IMR-90 (cell line): ENCODE measurements at regions not wholly inside any gene's neighbourhood (a gene's known extent, or its start where the extent isn't known, plus 50 kb on each side); places are given as distances from the start of the nearest gene placed in this dataset.

Source experiments
- ATAC-seq: fragments of 200-7000 bp; cut with Tn5 transposase; 2 replicates; pipeline ENCODE4 v1.9.1; 2020; ENCODE audit warnings: low read depth, mild to moderate bottlenecking, moderate library complexity
- BruUV-seq: library from RNA; stranded (reverse); fragments of 400-500 nt; replicated peaks from 2 replicates; lab custom pipeline; 2021; lab: Mats Ljungman, UMichigan
- CTCF ChIA-PET: fragments of 300-600 bp; formaldehyde crosslinking; extraction: SDS; loops from one replicate; lab custom pipeline; 2021; ENCODE audit warnings: antibody characterized with exemption; lab: Yijun Ruan, JAX
- POLR2A ChIA-PET: fragments of 300-600 bp; sonication (Branson Sonifier 250); formaldehyde crosslinking; loops from one replicate; lab custom pipeline; 2022; ENCODE audit warnings: antibody characterized with exemption; ENCODE audit not compliant: unreplicated experiment; lab: Charles Lee
- DNase-seq: peaks from one replicate; pipeline ENCODE4 v3.0.0; 2013
- H2AFZ ChIP-seq: replicated peaks from 2 replicates; pipeline ENCODE3; 2013; ENCODE audit warnings: low read length, mild to moderate bottlenecking; ENCODE audit not compliant: poor library complexity
- H2AK5ac ChIP-seq: 2 replicates; pipeline ENCODE4 v1.6.1; 2013; ENCODE audit warnings: low read depth, low read length, inconsistent platforms
- H2AK9ac ChIP-seq: replicated peaks from 2 replicates; pipeline ENCODE3; 2013; ENCODE audit warnings: mild to moderate bottlenecking, low read depth, low read length, moderate library complexity; ENCODE audit not compliant: poor library complexity
- H2BK120ac ChIP-seq: 2 replicates; pipeline ENCODE4 v1.6.1; 2013; ENCODE audit warnings: low read depth, low read length, inconsistent platforms
- H2BK15ac ChIP-seq: 3 replicates; pipeline ENCODE4 v1.6.1; 2013; ENCODE audit warnings: low read depth, low read length, inconsistent platforms
- H2BK20ac ChIP-seq: 2 replicates; pipeline ENCODE4 v1.6.1; 2013; ENCODE audit warnings: low read depth, mild to moderate bottlenecking, inconsistent platforms, low read length, moderate library complexity
- H2BK5ac ChIP-seq: 2 replicates; pipeline ENCODE4 v1.6.1; 2013; ENCODE audit warnings: mild to moderate bottlenecking, low read depth, low read length, inconsistent platforms; ENCODE audit not compliant: poor library complexity, severe bottlenecking
- H3K14ac ChIP-seq: replicated peaks from 2 replicates; pipeline ENCODE4 v1.6.1; 2013; ENCODE audit warnings: low read depth, low read length, inconsistent platforms
- H3K18ac ChIP-seq: 2 replicates; pipeline ENCODE4 v1.6.1; 2013; ENCODE audit warnings: low read depth, low read length, control low read depth
- H3K23ac ChIP-seq: 2 replicates; pipeline ENCODE4 v1.6.1; 2013; ENCODE audit warnings: low read depth, low read length, inconsistent platforms
- H3K27ac ChIP-seq: 2 replicates; pipeline ENCODE4 v1.5.1; 2013; ENCODE audit warnings: mild to moderate bottlenecking, control low read depth, low read length; ENCODE audit not compliant: insufficient read depth
- H3K27me3 ChIP-seq: 2 replicates; pipeline ENCODE4 v1.6.1; 2013; ENCODE audit warnings: low read length; ENCODE audit not compliant: control insufficient read depth, insufficient read depth
- H3K36me3 ChIP-seq: 2 replicates; pipeline ENCODE4 v1.6.1; 2013; ENCODE audit warnings: low read length, mixed read lengths; ENCODE audit not compliant: control insufficient read depth, insufficient read depth
- H3K4ac ChIP-seq: 2 replicates; pipeline ENCODE4 v1.6.1; 2013; ENCODE audit warnings: low read depth, low read length, inconsistent platforms
- H3K4me1 ChIP-seq: 2 replicates; pipeline ENCODE4 v1.6.1; 2013; ENCODE audit warnings: low read length, mixed read lengths; ENCODE audit not compliant: control insufficient read depth, insufficient read depth
- H3K4me2 ChIP-seq: 2 replicates; pipeline ENCODE4 v1.6.1; 2013; ENCODE audit warnings: low read depth, mild to moderate bottlenecking, control low read depth, low read length, moderate library complexity
- H3K4me3 ChIP-seq: 2 replicates; pipeline ENCODE4 v1.5.1; 2013; ENCODE audit warnings: low read depth, mild to moderate bottlenecking, control low read depth, low read length, moderate library complexity; ENCODE audit not compliant: insufficient read depth
- H3K56ac ChIP-seq: 2 replicates; pipeline ENCODE4 v1.6.1; 2013; ENCODE audit warnings: low read length, inconsistent platforms; ENCODE audit not compliant: insufficient read depth; ENCODE audit errors: extremely low read depth
- H3K79me1 ChIP-seq, 2 experiments: 2 replicates each; pipeline ENCODE4 v1.6.1; 2013; ENCODE audit warnings: low read length in 2 of 2, inconsistent platforms in 1 of 2, low read depth in 1 of 2
- H3K9ac ChIP-seq: 2 replicates; pipeline ENCODE4 v1.6.1; 2013; ENCODE audit warnings: low read depth, low read length, control low read depth
- H3K9me1 ChIP-seq: 2 replicates; pipeline ENCODE4 v1.6.1; 2013; ENCODE audit warnings: low read length, inconsistent platforms; ENCODE audit not compliant: insufficient read depth
- H3K9me3 ChIP-seq: 2 replicates; pipeline ENCODE4 v1.6.1; 2013; ENCODE audit warnings: low read length; ENCODE audit not compliant: control insufficient read depth, insufficient read depth
- H4K20me1 ChIP-seq: 2 replicates; pipeline ENCODE4 v1.6.1; 2013; ENCODE audit warnings: low read length, inconsistent platforms; ENCODE audit not compliant: insufficient read depth
- H4K5ac ChIP-seq: 2 replicates; pipeline ENCODE4 v1.6.1; 2013; ENCODE audit warnings: mild to moderate bottlenecking, low read depth, low read length, control low read depth
- H4K8ac ChIP-seq, 2 experiments: 2 replicates each; pipeline ENCODE4 v1.6.1; 2013; ENCODE audit warnings: low read depth in 2 of 2, low read length in 2 of 2, control low read depth in 1 of 2, inconsistent platforms in 1 of 2
- H4K91ac ChIP-seq: 2 replicates; pipeline ENCODE4 v1.6.1; 2013; ENCODE audit warnings: low read depth, low read length, inconsistent platforms; ENCODE audit not compliant: insufficient read depth
- BHLHE40 ChIP-seq: fragments of 150-350 bp; IDR thresholded peaks from 2 replicates; pipeline ENCODE4 v1.6.1; 2016; ENCODE audit warnings: mild to moderate bottlenecking, low read depth, low read length
- CEBPB ChIP-seq: IDR thresholded peaks from 2 replicates; pipeline ENCODE4 v1.6.1; 2012; ENCODE audit warnings: low read depth, low read length, improper control_type of control experiment
- CHD1 ChIP-seq: IDR thresholded peaks from 2 replicates; pipeline ENCODE4 v1.6.1; 2012; ENCODE audit warnings: low read depth, low read length, improper control_type of control experiment
- CTCF ChIP-seq: conservative IDR thresholded peaks from 2 replicates; pipeline ENCODE4 v1.5.1; 2012; ENCODE audit warnings: mild to moderate bottlenecking, low read depth, low read length, improper control_type of control experiment
- ELK1 ChIP-seq: fragments of 150-350 bp; IDR thresholded peaks from 2 replicates; pipeline ENCODE4 v1.6.1; 2016; ENCODE audit warnings: low read depth, mild to moderate bottlenecking, low read length, moderate library complexity, borderline replicate concordance
- FOS ChIP-seq: fragments of 150-350 bp; IDR thresholded peaks from 2 replicates; pipeline ENCODE4 v1.6.1; 2016; ENCODE audit warnings: low read depth, low read length
- MAFK ChIP-seq: IDR thresholded peaks from 2 replicates; pipeline ENCODE4 v1.6.1; 2012; ENCODE audit warnings: low read depth, low read length, improper control_type of control experiment
- MAZ ChIP-seq: IDR thresholded peaks from 2 replicates; pipeline ENCODE4 v1.6.1; 2012; ENCODE audit warnings: low read depth, mild to moderate bottlenecking, low read length, improper control_type of control experiment, moderate library complexity, borderline replicate concordance
- MXI1 ChIP-seq: IDR thresholded peaks from 2 replicates; pipeline ENCODE4 v1.6.1; 2012; ENCODE audit warnings: low read depth, mild to moderate bottlenecking, low read length, moderate library complexity, borderline replicate concordance
- NFE2L2 ChIP-seq: fragments of 150-350 bp; IDR thresholded peaks from 2 replicates; pipeline ENCODE4 v1.6.1; 2016; ENCODE audit warnings: low read depth, mild to moderate bottlenecking, low read length
- POLR2A ChIP-seq: IDR thresholded peaks from 2 replicates; pipeline ENCODE4 v1.6.1; 2012; ENCODE audit warnings: mild to moderate bottlenecking, low read depth, low read length
- RAD21 ChIP-seq: IDR thresholded peaks from 2 replicates; pipeline ENCODE4 v1.6.1; 2012; ENCODE audit warnings: low read length, improper control_type of control experiment
- RCOR1 ChIP-seq: IDR thresholded peaks from 2 replicates; pipeline ENCODE4 v1.6.1; 2012; ENCODE audit warnings: mild to moderate bottlenecking, low read length, improper control_type of control experiment; ENCODE audit not compliant: insufficient replicate concordance
- RFX5 ChIP-seq: IDR thresholded peaks from 2 replicates; pipeline ENCODE4 v1.8.0; 2012; ENCODE audit warnings: low read depth, mild to moderate bottlenecking, low read length, moderate library complexity
- SMC3 ChIP-seq: fragments of 150-350 bp; IDR thresholded peaks from 2 replicates; pipeline ENCODE4 v1.6.1; 2016; ENCODE audit warnings: low read depth, mild to moderate bottlenecking, antibody characterized with exemption, low read length, moderate library complexity
- USF2 ChIP-seq: fragments of 150-350 bp; IDR thresholded peaks from 2 replicates; pipeline ENCODE4 v1.6.1; 2017; ENCODE audit warnings: mild to moderate bottlenecking, antibody characterized with exemption, low read length, low read depth
- WGBS, 2 experiments: methylation state at CpG; one replicate each; pipeline versions ENCODE4 v1.1.5 to v1.1.7; 2013; ENCODE audit warnings: missing lambda C conversion rate in 2 of 2; ENCODE audit not compliant: insufficient read length in 1 of 2; ENCODE audit errors: extremely low coverage in 2 of 2; 5-methylcytosine and 5-hydroxymethylcytosine counted together
- dilution Hi-C: fragments of 300-500 bp; cut with HindIII; formaldehyde crosslinking; loops from one replicate; pipeline ENCODE4 v1.14.3; 2018; ENCODE audit warnings: low sequenced_read_pairs; ENCODE audit not compliant: unreplicated experiment
- in situ Hi-C: fragments of 300-500 bp; cut with MboI; formaldehyde crosslinking; loops from 3 replicates; pipeline ENCODE4 v1.14.3; 2019; ENCODE audit warnings: low sequenced_read_pairs, inconsistent platforms, mixed read lengths
- intact Hi-C: fragments of 100-400 bp; cut with micrococcal nuclease; formaldehyde crosslinking; loops from 2 replicates; pipeline ENCODE4 v1.10.0; 2022

GRCh38 chr2:150978053-150978452, 283.6 kb downstream of the RBM43 start:
- ChIA-PET POLR2A (no interaction called here), CTCF (no interaction called here)
- DNase-seq, result no peak
- Histone ChIP-seq H3K4me1 (peaks cover 2% of the 10 kb centered on the region; the same call in 1 of the 2 replicates), H3K9me3 (no peaks in the 10 kb centered on the region), H3K9me1 (no peaks in the 10 kb centered on the region), H3K56ac (no peak overlapping the region), H4K8ac (no peak overlapping the region), H2BK20ac (no peak overlapping the region), H3K27me3 (no peaks in the 10 kb centered on the region), H4K91ac (no peak overlapping the region), H3K36me3 (no peaks in the 10 kb centered on the region), H3K79me1 (no peaks in the 10 kb centered on the region), H2BK15ac (no peak overlapping the region), H4K5ac (no peak overlapping the region), H3K4ac (no peak overlapping the region), H2BK5ac (no peak overlapping the region), H2AK9ac (no peak overlapping the region), H3K27ac (no peak overlapping the region), H2AFZ (no peak overlapping the region), H3K14ac (no peak overlapping the region), H3K18ac (no peak overlapping the region), H2AK5ac (no peak overlapping the region), H3K9ac (no peak overlapping the region), H3K4me3 (no peak overlapping the region), H2BK120ac (no peak overlapping the region), H3K23ac (no peak overlapping the region), H3K4me2 (no peak overlapping the region), H4K20me1 (no peaks in the 10 kb centered on the region)
- peak; percentile 48 for ATAC-seq
- no peak for TF ChIP-seq CHD1
- TF ChIP-seq MXI1, result no peak
- no peak for TF ChIP-seq SMC3
- TF ChIP-seq MAZ, result no peak
- no peak for TF ChIP-seq CEBPB
- TF ChIP-seq CTCF, result no peak
- TF ChIP-seq ELK1, result no peak
- no peak for TF ChIP-seq NFE2L2
- no peak for TF ChIP-seq USF2
- TF ChIP-seq BHLHE40, result no peak
- no peak for TF ChIP-seq RFX5
- no peak for TF ChIP-seq RAD21
- TF ChIP-seq POLR2A, result no peak
- no peak for TF ChIP-seq RCOR1
- no peak for TF ChIP-seq FOS
- TF ChIP-seq MAFK, result no peak
- WGBS, 2 experiments, result no CpG with 5 or more reads among the region's 3 CpGs
- no TSS peak for BruUV-seq
- intact Hi-C loops, result loop anchor here (5.0 kb wide), 1 partner anchor 34 kb away; no protein-coding TSS in a partner anchor
- dilution Hi-C loops, result no loop called here
- in situ Hi-C loops, result no loop called here
